H9 (cell line): ENCODE measurements at regions not wholly inside any gene's neighbourhood (a gene's known extent, or its start where the extent isn't known, plus 50 kb on each side); places are given as distances from the start of the nearest gene placed in this dataset.

Experiments
- DNase-seq: peaks from one replicate; pipeline ENCODE4 v3.0.0-alpha.2; 2017
- H2AFZ ChIP-seq: one replicate; pipeline ENCODE4 v1.6.1; 2013; ENCODE audit warnings: mild to moderate bottlenecking, low read length, control low read depth, moderate library complexity
- H2AK5ac ChIP-seq: 2 replicates; pipeline ENCODE4 v1.6.1; 2013; ENCODE audit warnings: low read length, control low read depth, mixed read lengths; ENCODE audit not compliant: insufficient read length
- H2BK120ac ChIP-seq: one replicate; pipeline ENCODE4 v1.6.1; 2013; ENCODE audit warnings: low read depth, mild to moderate bottlenecking, low read length, control low read depth, inconsistent platforms; ENCODE audit not compliant: poor library complexity, severe bottlenecking
- H2BK12ac ChIP-seq: 2 replicates; pipeline ENCODE4 v1.6.1; 2013; ENCODE audit warnings: low read length, control low read depth, mixed read lengths, low read depth; ENCODE audit not compliant: insufficient read length
- H2BK15ac ChIP-seq: 2 replicates; pipeline ENCODE4 v1.6.1; 2013; ENCODE audit warnings: low read depth, low read length, control low read depth
- H2BK20ac ChIP-seq: one replicate; pipeline ENCODE4 v1.6.1; 2013; ENCODE audit warnings: low read depth, mild to moderate bottlenecking, low read length, control low read depth, inconsistent platforms; ENCODE audit not compliant: poor library complexity, severe bottlenecking
- H2BK5ac ChIP-seq: 2 replicates; pipeline ENCODE4 v1.6.1; 2013; ENCODE audit warnings: low read length, control low read depth, mixed read lengths; ENCODE audit not compliant: insufficient read length
- H3K14ac ChIP-seq: 2 replicates; pipeline ENCODE4 v1.6.1; 2013; ENCODE audit warnings: low read length, control low read depth; ENCODE audit not compliant: insufficient read depth
- H3K18ac ChIP-seq: 2 replicates; pipeline ENCODE4 v1.6.1; 2013; ENCODE audit warnings: low read depth, mild to moderate bottlenecking, mixed read lengths, low read length, control low read depth; ENCODE audit not compliant: insufficient read length
- H3K23ac ChIP-seq: 2 replicates; pipeline ENCODE4 v1.6.1; 2013; ENCODE audit warnings: low read length, control low read depth, mixed read lengths, low read depth; ENCODE audit not compliant: insufficient read length
- H3K23me2 ChIP-seq: 2 replicates; pipeline ENCODE4 v1.6.1; 2013; ENCODE audit warnings: low read depth, mild to moderate bottlenecking, mixed read lengths, low read length, control low read depth; ENCODE audit not compliant: insufficient read length, poor library complexity, severe bottlenecking
- H3K27ac ChIP-seq: 2 replicates; pipeline ENCODE4 v1.5.1; 2013; ENCODE audit warnings: low read length, control low read depth, mixed read lengths, low read depth; ENCODE audit not compliant: insufficient read length
- H3K27me3 ChIP-seq: 2 replicates; pipeline ENCODE4 v1.6.1; 2013; ENCODE audit warnings: low read length, control low read depth, inconsistent platforms; ENCODE audit not compliant: insufficient read depth
- H3K4ac ChIP-seq: 2 replicates; pipeline ENCODE4 v1.6.1; 2013; ENCODE audit warnings: low read depth, mild to moderate bottlenecking, control low read depth, inconsistent platforms, low read length, moderate library complexity
- H3K4me1 ChIP-seq: 2 replicates; pipeline ENCODE4 v1.6.1; 2013; ENCODE audit warnings: low read length, control low read depth, inconsistent platforms; ENCODE audit not compliant: insufficient read depth
- H3K4me2 ChIP-seq: 2 replicates; pipeline ENCODE4 v1.6.1; 2013; ENCODE audit warnings: low read length, control low read depth, mixed read lengths; ENCODE audit not compliant: insufficient read length, insufficient read depth
- H3K56ac ChIP-seq: 2 replicates; pipeline ENCODE4 v1.6.1; 2013; ENCODE audit warnings: low read depth, mild to moderate bottlenecking, mixed read lengths, low read length, control low read depth; ENCODE audit not compliant: insufficient read length
- H3K79me1 ChIP-seq: 2 replicates; pipeline ENCODE4 v1.6.1; 2013; ENCODE audit warnings: low read depth, mild to moderate bottlenecking, moderate library complexity, low read length, control low read depth, inconsistent platforms; ENCODE audit not compliant: insufficient read depth, poor library complexity, severe bottlenecking
- H3K79me2 ChIP-seq: 2 replicates; pipeline ENCODE4 v1.6.1; 2013; ENCODE audit warnings: low read length, control low read depth, inconsistent platforms; ENCODE audit not compliant: insufficient read depth
- H3K9ac ChIP-seq: 2 replicates; pipeline ENCODE4 v1.6.1; 2013; ENCODE audit warnings: low read length, control low read depth, mixed read lengths; ENCODE audit not compliant: insufficient read length; ENCODE audit errors: extremely low read depth
- H3K9me3 ChIP-seq: one replicate; pipeline ENCODE4 v1.6.1; 2013; ENCODE audit warnings: low read depth, low read length, inconsistent platforms; ENCODE audit not compliant: control insufficient read depth
- H3T11ph ChIP-seq: one replicate; pipeline ENCODE4 v1.6.1; 2013; ENCODE audit warnings: mild to moderate bottlenecking, low read length, control low read depth, inconsistent platforms
- H4K20me1 ChIP-seq: one replicate; pipeline ENCODE4 v1.6.1; 2013; ENCODE audit not compliant: control insufficient read depth, insufficient read length, insufficient read depth
- H4K5ac ChIP-seq: 2 replicates; pipeline ENCODE4 v1.6.1; 2013; ENCODE audit warnings: low read depth, mild to moderate bottlenecking, mixed read lengths, low read length, control low read depth; ENCODE audit not compliant: insufficient read length
- H4K8ac ChIP-seq: replicated peaks from 2 replicates; pipeline ENCODE4 v1.6.1; 2013; ENCODE audit warnings: low read length, control low read depth, mixed read lengths, low read depth; ENCODE audit not compliant: insufficient read length
- H4K91ac ChIP-seq: 2 replicates; pipeline ENCODE4 v1.6.1; 2013; ENCODE audit warnings: low read depth, mild to moderate bottlenecking, moderate library complexity, mixed read lengths, low read length, control low read depth; ENCODE audit not compliant: insufficient read length
- H3K27ac Mint-ChIP-seq, 3 experiments: 2 replicates in 2 of 3; 3 replicates in 1 of 3; pipeline ENCODE4 v1.8.0; 2020 to 2021; ENCODE audit warnings: mixed read lengths in 3 of 3, mild to moderate bottlenecking in 1 of 3, moderate library complexity in 1 of 3
- H3K27me3 Mint-ChIP-seq: 2 replicates; pipeline ENCODE4 v1.8.0; 2021; ENCODE audit warnings: low read depth, mild to moderate bottlenecking, moderate library complexity, mixed read lengths
- H3K36me3 Mint-ChIP-seq, 3 experiments: 2 replicates in 2 of 3; 3 replicates in 1 of 3; pipeline ENCODE4 v1.8.0; 2020 to 2021; ENCODE audit warnings: low read depth in 3 of 3, mixed read lengths in 3 of 3; ENCODE audit not compliant: insufficient read depth in 1 of 3
- H3K4me1 Mint-ChIP-seq, 2 experiments: 2 replicates each; pipeline ENCODE4 v1.8.0; 2020; ENCODE audit warnings: mixed read lengths in 2 of 2
- H3K4me3 Mint-ChIP-seq, 2 experiments: 2 replicates in 1 of 2; 3 replicates in 1 of 2; pipeline ENCODE4 v1.8.0; 2020 to 2021; ENCODE audit warnings: mild to moderate bottlenecking in 2 of 2, mixed read lengths in 2 of 2, moderate library complexity in 1 of 2
- H3K9me3 Mint-ChIP-seq, 2 experiments: 2 replicates in 1 of 2; 3 replicates in 1 of 2; pipeline ENCODE4 v1.8.0; 2020; ENCODE audit warnings: mild to moderate bottlenecking in 2 of 2, mixed read lengths in 2 of 2, moderate library complexity in 1 of 2
- WGBS: extraction: QIAGEN DNeasy Blood & Tissue Kit; methylation state at CpG from one replicate; pipeline ENCODE4 v1.1.7; 2013; ENCODE audit warnings: missing lambda C conversion rate, low lambda C conversion rate, mixed read lengths; ENCODE audit not compliant: insufficient read length; ENCODE audit errors: extremely low coverage; 5-methylcytosine and 5-hydroxymethylcytosine counted together
- TF ChIP-seq, protein P1 (sequence below): fragments of 200-600 bp; sonication (generic); conservative IDR thresholded peaks from 3 replicates; pipeline ENCODE4 v1.8.0; 2021; ENCODE audit warnings: antibody characterized with exemption, mild to moderate bottlenecking

DNA sequence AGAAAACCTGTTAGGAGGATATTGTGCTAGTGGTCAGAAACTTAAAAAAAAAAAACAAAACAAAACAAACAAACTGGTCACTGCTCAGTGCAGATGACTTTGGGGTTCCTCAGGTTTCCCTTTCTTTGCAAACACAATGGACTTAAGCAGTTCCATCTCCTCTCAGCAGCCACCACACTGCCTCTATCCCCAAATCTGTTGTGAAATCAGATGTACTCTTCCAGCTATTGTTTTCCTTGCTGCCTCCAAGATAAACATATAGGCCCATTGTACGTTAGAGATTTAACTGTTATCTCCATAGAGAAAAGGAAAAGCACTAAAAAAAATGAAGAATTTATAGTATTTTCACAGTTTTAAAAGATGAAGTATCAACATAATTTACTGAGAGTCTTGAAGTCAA is 147.1 kb downstream of the MPP7 start:
- H3K36me3 Mint-ChIP-seq = peaks cover 0 to 9% (median 0%) of the 10 kb centered on the region in 3 experiments; a peak in 1 of 7 replicates
- Histone ChIP-seq H4K5ac (no peak overlapping the region), H2BK5ac (no peak overlapping the region), H4K20me1 (no peaks in the 10 kb centered on the region), H4K8ac (no peak overlapping the region), H3K79me1 (no peaks in the 10 kb centered on the region), H3K4ac (no peak overlapping the region), H3K18ac (no peak overlapping the region), H3K79me2 (no peaks in the 10 kb centered on the region), H3K56ac (no peak overlapping the region), H2AFZ (no peak overlapping the region), H2BK12ac (no peak overlapping the region), H2BK120ac (no peak overlapping the region), H3K4me2 (no peak overlapping the region), H3K14ac (no peak overlapping the region), H2AK5ac (no peak overlapping the region), H4K91ac (no peak overlapping the region), H3K4me1 (no peaks in the 10 kb centered on the region), H3K27ac (no peak overlapping the region), H2BK20ac (no peak overlapping the region), H2BK15ac (no peak overlapping the region), H3K9me3 (no peaks in the 10 kb centered on the region), H3K23ac (no peak overlapping the region), H3K9ac (no peak overlapping the region), H3K23me2 (no peaks in the 10 kb centered on the region), H3T11ph (no peak overlapping the region), H3K27me3 (no peaks in the 10 kb centered on the region)
- no peaks in the 10 kb centered on the region for H3K27me3 Mint-ChIP-seq
- no peak overlapping the region for H3K27ac Mint-ChIP-seq
- DNase-seq = no peak
- peaks cover 10 to 12% of the 10 kb centered on the region in 2 experiments for H3K4me1 Mint-ChIP-seq
- WGBS = no CpG with 5 or more reads among the region's 1 CpG
- no peak overlapping the region for H3K4me3 Mint-ChIP-seq
- H3K9me3 Mint-ChIP-seq = peaks cover 4 to 5% of the 10 kb centered on the region in 2 experiments; a peak in 2 of 5 replicates
- TF ChIP-seq, protein P1, sequence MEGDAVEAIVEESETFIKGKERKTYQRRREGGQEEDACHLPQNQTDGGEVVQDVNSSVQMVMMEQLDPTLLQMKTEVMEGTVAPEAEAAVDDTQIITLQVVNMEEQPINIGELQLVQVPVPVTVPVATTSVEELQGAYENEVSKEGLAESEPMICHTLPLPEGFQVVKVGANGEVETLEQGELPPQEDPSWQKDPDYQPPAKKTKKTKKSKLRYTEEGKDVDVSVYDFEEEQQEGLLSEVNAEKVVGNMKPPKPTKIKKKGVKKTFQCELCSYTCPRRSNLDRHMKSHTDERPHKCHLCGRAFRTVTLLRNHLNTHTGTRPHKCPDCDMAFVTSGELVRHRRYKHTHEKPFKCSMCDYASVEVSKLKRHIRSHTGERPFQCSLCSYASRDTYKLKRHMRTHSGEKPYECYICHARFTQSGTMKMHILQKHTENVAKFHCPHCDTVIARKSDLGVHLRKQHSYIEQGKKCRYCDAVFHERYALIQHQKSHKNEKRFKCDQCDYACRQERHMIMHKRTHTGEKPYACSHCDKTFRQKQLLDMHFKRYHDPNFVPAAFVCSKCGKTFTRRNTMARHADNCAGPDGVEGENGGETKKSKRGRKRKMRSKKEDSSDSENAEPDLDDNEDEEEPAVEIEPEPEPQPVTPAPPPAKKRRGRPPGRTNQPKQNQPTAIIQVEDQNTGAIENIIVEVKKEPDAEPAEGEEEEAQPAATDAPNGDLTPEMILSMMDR = no peak
